GM18858 (cell line): ENCODE measurements at regions not wholly inside any gene's neighbourhood (a gene's known extent, or its start where the extent isn't known, plus 50 kb on each side); places are given as distances from the start of the nearest gene placed in this dataset.

Experiments used
- ATAC-seq: cut with Tn5 transposase; IDR thresholded peaks from one replicate; pipeline ENCODE4 v1.9.1; 2021; ENCODE audit not compliant: unreplicated experiment

GRCh38 chr9:99361817-99362216 is 139.7 kb downstream of the SEC61B start:
- no peak for ATAC-seq

GRCh38 chr9:99362321-99362720 is 140.2 kb downstream of the SEC61B start:
- ATAC-seq = no peak

- ATAC-seq = no peak
Measured at GRCh38 chr9:99363509-99363908, 141.4 kb downstream of the SEC61B start.

- no peak for ATAC-seq
Measured at GRCh38 chr9:99365233-99365980, 143.3 kb downstream of the SEC61B start.

- ATAC-seq = no peak
Measured at GRCh38 chr9:99366183-99366582, 144.1 kb downstream of the SEC61B start.

GRCh38 chr9:99366621-99367020 is 144.5 kb downstream of the SEC61B start:
- no peak for ATAC-seq

GRCh38 chr9:99368341-99369326 is 146.6 kb downstream of the SEC61B start:
- peak; percentile 80 for ATAC-seq

GRCh38 chr9:99369327-99369722 is 147.2 kb downstream of the SEC61B start:
- ATAC-seq = no peak

- no peak for ATAC-seq
Measured at GRCh38 chr9:99370376-99370775, 148.3 kb downstream of the SEC61B start.

- no peak for ATAC-seq
Measured at GRCh38 chr9:99371376-99371775, 149.3 kb downstream of the SEC61B start.

- no peak for ATAC-seq
Measured at GRCh38 chr9:99373912-99374311, 151.8 kb downstream of the SEC61B start.

GRCh38 chr9:99374793-99375192 is 152.7 kb downstream of the SEC61B start:
- ATAC-seq = no peak

GRCh38 chr9:99375481-99375880 is 153.4 kb downstream of the SEC61B start:
- no peak for ATAC-seq

GRCh38 chr9:99377790-99378775 is 156.0 kb downstream of the SEC61B start:
- ATAC-seq = no peak

- ATAC-seq = no peak
Measured at GRCh38 chr9:99383536-99383935, 161.5 kb downstream of the SEC61B start.

GRCh38 chr9:99385215-99385614 is 163.1 kb downstream of the SEC61B start:
- ATAC-seq = no peak

- no peak for ATAC-seq
Measured at GRCh38 chr9:99385814-99386279, 163.8 kb downstream of the SEC61B start.

- no peak for ATAC-seq
Measured at GRCh38 chr9:99387431-99387830, 165.3 kb downstream of the SEC61B start.

- ATAC-seq = no peak
Measured at GRCh38 chr9:99389087-99390033, 167.3 kb downstream of the SEC61B start.
